Esophagus muscularis mucosa (tissue), 3 donors: ENCODE measurements at regions not wholly inside any gene's neighbourhood (a gene's known extent, or its start where the extent isn't known, plus 50 kb on each side); places are given as distances from the start of the nearest gene placed in this dataset.

Experiments
- CTCF ChIP-seq, 3 experiments: fragments of 200-600 bp in 2 of 3; fragments of 450-650 bp in 1 of 3; sonication (generic) in 2 of 3; IDR thresholded peaks; one replicate each; pipeline ENCODE4 v1.5.1; 2017 to 2019; ENCODE audit warnings: antibody characterized with exemption in 3 of 3, mild to moderate bottlenecking in 2 of 3, moderate library complexity in 1 of 3
- POLR2AphosphoS5 ChIP-seq, 2 donors: sonication (generic); formaldehyde crosslinking; IDR thresholded peaks; one replicate each; pipeline ENCODE4 v1.6.1; 2017; ENCODE audit warnings: antibody characterized with exemption in 2 of 2

DNA sequence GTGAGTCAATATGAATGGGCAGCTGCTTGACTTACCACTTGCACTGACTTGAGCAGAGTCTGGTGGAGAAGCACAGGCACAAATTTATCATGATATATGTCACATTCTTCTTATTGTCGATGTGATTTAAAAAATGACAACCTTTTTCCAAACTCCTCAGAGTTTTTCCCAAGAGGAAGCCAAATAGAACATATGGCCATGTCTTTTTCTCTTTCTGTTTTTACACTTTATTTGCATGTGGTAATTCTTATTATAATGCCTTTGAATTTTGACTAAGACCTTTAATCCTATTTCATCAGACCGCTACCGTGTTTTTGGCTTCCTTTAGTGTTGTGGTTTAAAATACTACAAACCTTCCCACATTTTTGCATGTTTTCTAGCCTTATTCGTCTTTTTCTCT, 666.2 kb downstream of the PDCD6IP start:
- no peak for TF ChIP-seq CTCF (IDR thresholded peaks at IDR 0.05)
- TF ChIP-seq POLR2AphosphoS5 (IDR thresholded peaks at IDR 0.05), result no peak
